Pancreas (tissue), 10 donors: ENCODE measurements at regions not wholly inside any gene's neighbourhood (a gene's known extent, or its start where the extent isn't known, plus 50 kb on each side); places are given as distances from the start of the nearest gene placed in this dataset.

Source experiments
- ATAC-seq, 4 donors: fragments of 200-7000 bp; cut with Tn5 transposase; one replicate each; pipeline versions ENCODE4 v1.8.0 to v1.9.1; 2020; ENCODE audit warnings: mild to moderate bottlenecking in 4 of 4, moderate library complexity in 4 of 4
- DNase-seq, 6 donors: peaks; one replicate each; pipeline ENCODE4 v3.0.0-alpha.2; 2020
- FAIRE-seq: peaks from 2 replicates; lab custom pipeline; 2012; peaks lifted over from hg19 to GRCh38; lab: Jason Lieb, UNC
- H3K27ac ChIP-seq, 4 donors: fragments of 200-600 bp; sonication (generic); 1 replicate in 3 of 4; 2 replicates in 1 of 4; pipeline versions ENCODE4 v1.5.0 to v1.8.0; 2020
- H3K27me3 ChIP-seq, 4 donors: fragments of 200-600 bp; one replicate each; pipeline ENCODE4 v1.8.0; 2021
- H3K36me3 ChIP-seq, 3 donors: fragments of 200-600 bp; sonication (generic) in 1 of 3; one replicate each; pipeline versions ENCODE4 v1.5.0 to v1.8.0; 2020 to 2021
- H3K4me1 ChIP-seq, 3 donors: fragments of 200-600 bp; one replicate each; pipeline ENCODE4 v1.8.0; 2021
- H3K4me3 ChIP-seq, 4 donors: fragments of 200-600 bp; sonication (generic) in 2 of 4; one replicate each; pipeline versions ENCODE4 v1.5.0 to v1.8.0; 2020 to 2021
- H3K9me3 ChIP-seq, 4 donors: fragments of 200-600 bp; one replicate each; pipeline ENCODE4 v1.8.0; 2021
- CTCF ChIP-seq, 4 donors: fragments of 200-600 bp; sonication (generic) in 3 of 4; IDR thresholded peaks; one replicate each; pipeline versions ENCODE4 v1.5.0 to v1.8.0; 2021; ENCODE audit warnings: antibody characterized with exemption in 4 of 4
- WGBS, 2 donors: extraction: QIAGEN DNeasy Blood & Tissue Kit; methylation state at CpG; one replicate each; pipeline ENCODE4 v1.1.7; 2013; 5-methylcytosine and 5-hydroxymethylcytosine counted together
- intact Hi-C, 3 donors: fragments of 100-400 bp; cut with DNase I; formaldehyde crosslinking; loops; one replicate each; pipeline versions ENCODE4 v1.11.1 to v1.14.2; 2022
- donor health status: healthy with polysubstance abuse.
- donor health status: DM: no; HTN: no; CAD: no; lungs with moderate emphysema.
- donor health status: DM: no; HTN: no; CAD: no.
- donor health status: control.
- donor health status: control.
- donor health status: Bipolar disorder and iron deficiency.
- donor health status: DM: yes; HTN: yes; CAD: no.
- donor health status: DM: no; HTN: no; CAD: no.
- donor health status: DM: no; HTN: no; CAD: no.
- donor health status: DM: yes; HTN: yes; CAD: no.

GRCh38 chr3:76043746-76044145 lies 258.4 kb upstream of the ZNF717 start:
- Histone ChIP-seq H3K9me3 (no peaks in the 10 kb centered on the region), H3K36me3 (no peaks in the 10 kb centered on the region), H3K4me1 (no peaks in the 10 kb centered on the region), H3K27me3 (no peaks in the 10 kb centered on the region), H3K4me3 (no peak overlapping the region), H3K27ac (no peak overlapping the region)
- FAIRE-seq, result no peak
- DNase-seq, result no peak
- intact Hi-C loops, result no loop called here
- WGBS, 2 donors, result 58 to 74% methylated on average over 2 of the region's 2 CpGs
- no peak for ATAC-seq
- no peak for TF ChIP-seq CTCF (IDR thresholded peaks at IDR 0.05)

GRCh38 chr3:76044601-76045600 lies 259.6 kb upstream of the ZNF717 start:
- no peak overlapping the region for H3K27ac ChIP-seq
- WGBS, 2 donors, result 35 to 39% methylated on average over 3 of the region's 3 CpGs
- FAIRE-seq, result no peak
- ATAC-seq, result peak in 1 of 4 donors; percentile 47
- intact Hi-C loops, result no loop called here
- H3K36me3 ChIP-seq, result no peaks in the 10 kb centered on the region
- no peak overlapping the region for H3K4me3 ChIP-seq
- TF ChIP-seq CTCF (IDR thresholded peaks at IDR 0.05), result peak in 2 of 4 donors; percentile 25 to 45
- DNase-seq, result peak in 4 of 6 donors; percentile 21 to 53 (median 26)
- H3K9me3 ChIP-seq, result no peaks in the 10 kb centered on the region
- no peaks in the 10 kb centered on the region for H3K27me3 ChIP-seq
- no peaks in the 10 kb centered on the region for H3K4me1 ChIP-seq

- H3K27me3 ChIP-seq, result no peaks in the 10 kb centered on the region
- WGBS, 2 donors, result 59 to 78% methylated on average over 5 of the region's 5 CpGs
- intact Hi-C loops, result no loop called here
- no peak for ATAC-seq
- H3K9me3 ChIP-seq, result no peaks in the 10 kb centered on the region
- H3K4me1 ChIP-seq, result no peaks in the 10 kb centered on the region
- no peak for TF ChIP-seq CTCF (IDR thresholded peaks at IDR 0.05)
- no peak for DNase-seq
- FAIRE-seq, result no peak
- H3K36me3 ChIP-seq, result no peaks in the 10 kb centered on the region
- H3K27ac ChIP-seq, result no peak overlapping the region
- H3K4me3 ChIP-seq, result no peak overlapping the region
These were observed 262.0 kb upstream of the ZNF717 start for GRCh38 chr3:76047368-76047767.

- no peak for FAIRE-seq
- Histone ChIP-seq H3K27me3 (no peaks in the 10 kb centered on the region), H3K9me3 (no peaks in the 10 kb centered on the region), H3K4me1 (no peaks in the 10 kb centered on the region), H3K36me3 (no peaks in the 10 kb centered on the region), H3K4me3 (no peak overlapping the region), H3K27ac (no peak overlapping the region)
- WGBS, 2 donors, result 77 to 84% methylated on average over 2 of the region's 2 CpGs
- ATAC-seq, result no peak
- no peak for TF ChIP-seq CTCF (IDR thresholded peaks at IDR 0.05)
- intact Hi-C loops, result no loop called here
- DNase-seq, result no peak
These were observed 264.4 kb upstream of the ZNF717 start for GRCh38 chr3:76049776-76050175.

DNA sequence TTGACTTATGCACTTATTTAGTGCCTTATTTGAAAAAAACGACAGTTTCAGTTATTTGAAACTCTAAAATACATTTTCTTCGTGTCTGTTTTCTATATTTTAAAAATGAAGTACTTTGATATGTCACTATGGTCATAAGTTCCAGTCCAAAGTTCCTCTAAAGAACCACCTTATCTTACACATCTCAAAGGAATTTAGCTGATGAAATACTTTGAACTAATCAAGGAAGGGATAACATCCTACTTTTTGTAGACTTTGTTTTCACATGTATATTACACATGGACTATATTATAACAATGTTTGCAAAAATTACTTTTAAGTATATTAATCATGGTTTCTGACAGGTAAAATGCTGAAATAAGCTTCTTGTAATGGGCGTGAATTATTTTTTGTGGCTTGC lies 265.8 kb upstream of the ZNF717 start:
- DNase-seq (no peak), ATAC-seq (no peak), FAIRE-seq (no peak)
- TF ChIP-seq CTCF (IDR thresholded peaks at IDR 0.05), result no peak
- H3K27ac ChIP-seq, result no peak overlapping the region
- no peaks in the 10 kb centered on the region for H3K9me3 ChIP-seq
- H3K4me1 ChIP-seq, result no peaks in the 10 kb centered on the region
- no peaks in the 10 kb centered on the region for H3K36me3 ChIP-seq
- intact Hi-C loops, result no loop called here
- no peak overlapping the region for H3K4me3 ChIP-seq
- no peaks in the 10 kb centered on the region for H3K27me3 ChIP-seq
- 47 to 54% methylated on average over 3 of the region's 3 CpGs for WGBS, 2 donors
